Parathyroid adenoma (tissue), 2 donors: ENCODE measurements at regions not wholly inside any gene's neighbourhood (a gene's known extent, or its start where the extent isn't known, plus 50 kb on each side); places are given as distances from the start of the nearest gene placed in this dataset.
"Not testable (repeated sequence)": the region's sequence is repeated elsewhere in the genome, so short reads cannot be mapped to it uniquely, and the experiment has no call there.

ENCODE experiments used
- H2AFZ ChIP-seq: fragments of 300-600 bp; sonication (generic); one replicate; pipeline ENCODE4 v1.7.0; 2017; ENCODE audit warnings: antibody characterized with exemption, mild to moderate bottlenecking
- H3K27ac ChIP-seq: fragments of 300-600 bp; sonication (generic); one replicate; pipeline ENCODE4 v1.7.0; 2017
- H3K27me3 ChIP-seq: fragments of 300-600 bp; sonication (generic); one replicate; pipeline ENCODE4 v1.7.0; 2017; ENCODE audit warnings: low read length; ENCODE audit not compliant: control insufficient read depth, insufficient read depth
- H3K36me3 ChIP-seq: fragments of 300-600 bp; sonication (generic); one replicate; pipeline ENCODE4 v1.7.0; 2017; ENCODE audit warnings: low read length; ENCODE audit not compliant: control insufficient read depth, insufficient read depth
- H3K4me1 ChIP-seq: fragments of 300-600 bp; sonication (generic); one replicate; pipeline ENCODE4 v1.7.0; 2017; ENCODE audit warnings: control low read depth
- H3K4me2 ChIP-seq: fragments of 300-600 bp; sonication (generic); one replicate; pipeline ENCODE4 v1.7.0; 2017; ENCODE audit warnings: low read length
- H3K4me3 ChIP-seq: fragments of 300-600 bp; sonication (generic); one replicate; pipeline ENCODE4 v1.7.0; 2017; ENCODE audit warnings: low read depth, low read length
- H3K79me2 ChIP-seq: fragments of 300-600 bp; sonication (generic); one replicate; pipeline ENCODE4 v1.7.0; 2017; ENCODE audit warnings: control low read depth
- H3K9ac ChIP-seq: fragments of 300-600 bp; sonication (generic); one replicate; pipeline ENCODE4 v1.7.0; 2017; ENCODE audit warnings: mild to moderate bottlenecking
- H3K9me3 ChIP-seq: fragments of 300-600 bp; sonication (generic); one replicate; pipeline ENCODE4 v1.7.0; 2017; ENCODE audit warnings: low read length; ENCODE audit not compliant: control insufficient read depth
- TF ChIP-seq, protein P1 (sequence below): fragments of 300-600 bp; sonication (generic); IDR thresholded peaks from one replicate; pipeline ENCODE4 v1.7.0; 2017; ENCODE audit warnings: antibody characterized with exemption, mild to moderate bottlenecking
- donor health status: primary hyperparathyroidism.

GRCh38 chr4:26196567-26196966 lies 124.2 kb upstream of the RBPJ start:
- H3K4me3 ChIP-seq = no peak overlapping the region
- TF ChIP-seq, protein P1, sequence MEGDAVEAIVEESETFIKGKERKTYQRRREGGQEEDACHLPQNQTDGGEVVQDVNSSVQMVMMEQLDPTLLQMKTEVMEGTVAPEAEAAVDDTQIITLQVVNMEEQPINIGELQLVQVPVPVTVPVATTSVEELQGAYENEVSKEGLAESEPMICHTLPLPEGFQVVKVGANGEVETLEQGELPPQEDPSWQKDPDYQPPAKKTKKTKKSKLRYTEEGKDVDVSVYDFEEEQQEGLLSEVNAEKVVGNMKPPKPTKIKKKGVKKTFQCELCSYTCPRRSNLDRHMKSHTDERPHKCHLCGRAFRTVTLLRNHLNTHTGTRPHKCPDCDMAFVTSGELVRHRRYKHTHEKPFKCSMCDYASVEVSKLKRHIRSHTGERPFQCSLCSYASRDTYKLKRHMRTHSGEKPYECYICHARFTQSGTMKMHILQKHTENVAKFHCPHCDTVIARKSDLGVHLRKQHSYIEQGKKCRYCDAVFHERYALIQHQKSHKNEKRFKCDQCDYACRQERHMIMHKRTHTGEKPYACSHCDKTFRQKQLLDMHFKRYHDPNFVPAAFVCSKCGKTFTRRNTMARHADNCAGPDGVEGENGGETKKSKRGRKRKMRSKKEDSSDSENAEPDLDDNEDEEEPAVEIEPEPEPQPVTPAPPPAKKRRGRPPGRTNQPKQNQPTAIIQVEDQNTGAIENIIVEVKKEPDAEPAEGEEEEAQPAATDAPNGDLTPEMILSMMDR = no peak
- H3K27ac ChIP-seq = no peak overlapping the region
- H3K4me2 ChIP-seq = no peak overlapping the region
- no peaks in the 10 kb centered on the region for H3K27me3 ChIP-seq
- no peaks in the 10 kb centered on the region for H3K79me2 ChIP-seq
- H2AFZ ChIP-seq = no peak overlapping the region
- no peaks in the 10 kb centered on the region for H3K9me3 ChIP-seq
- no peaks in the 10 kb centered on the region for H3K36me3 ChIP-seq
- H3K4me1 ChIP-seq = no peaks in the 10 kb centered on the region
- no peak overlapping the region for H3K9ac ChIP-seq

DNA sequence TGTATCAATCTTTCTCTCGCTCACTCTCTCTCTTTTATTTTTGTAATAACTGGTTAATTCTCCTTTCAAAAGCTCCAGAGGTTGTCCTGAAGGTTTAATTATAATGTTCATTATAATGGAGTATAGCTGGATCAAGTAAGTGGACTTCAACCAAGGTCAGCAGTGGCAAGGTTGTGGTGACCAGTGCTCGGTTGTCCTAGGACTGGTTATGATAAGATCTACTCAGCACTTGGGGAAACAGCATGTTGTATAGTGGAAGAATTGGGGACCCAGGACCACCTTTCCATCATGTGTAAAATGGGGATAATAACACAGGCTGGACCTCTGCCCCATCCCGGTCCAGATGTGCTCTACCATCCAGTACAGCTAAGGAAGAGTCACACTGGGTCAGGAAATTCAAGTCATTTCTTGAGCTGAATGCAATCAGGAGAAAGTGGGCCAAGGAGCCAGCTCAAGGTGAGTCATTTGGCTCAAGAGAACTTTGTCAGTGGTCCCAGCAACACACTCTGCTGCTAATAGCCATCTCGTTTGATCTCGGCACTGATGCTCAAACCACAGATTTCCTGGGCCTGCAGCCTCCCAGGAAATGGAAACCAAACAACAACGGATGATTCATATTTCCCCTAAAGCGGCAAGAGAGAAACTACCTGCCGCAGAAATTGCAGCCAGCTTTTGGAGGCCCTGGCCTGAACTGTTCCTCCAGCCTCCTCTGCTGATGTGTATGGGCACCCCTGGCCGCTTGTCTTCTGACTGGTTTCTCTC lies 123.6 kb upstream of the RBPJ start:
- Histone ChIP-seq H3K27ac (no peak overlapping the region), H3K9ac (no peak overlapping the region), H3K4me2 (no peak overlapping the region), H3K4me1 (no peaks in the 10 kb centered on the region), H3K36me3 (no peaks in the 10 kb centered on the region), H3K9me3 (no peaks in the 10 kb centered on the region), H3K27me3 (no peaks in the 10 kb centered on the region), H3K4me3 (no peak overlapping the region), H2AFZ (no peak overlapping the region), H3K79me2 (no peaks in the 10 kb centered on the region)
- TF ChIP-seq, protein P1 = no peak

DNA sequence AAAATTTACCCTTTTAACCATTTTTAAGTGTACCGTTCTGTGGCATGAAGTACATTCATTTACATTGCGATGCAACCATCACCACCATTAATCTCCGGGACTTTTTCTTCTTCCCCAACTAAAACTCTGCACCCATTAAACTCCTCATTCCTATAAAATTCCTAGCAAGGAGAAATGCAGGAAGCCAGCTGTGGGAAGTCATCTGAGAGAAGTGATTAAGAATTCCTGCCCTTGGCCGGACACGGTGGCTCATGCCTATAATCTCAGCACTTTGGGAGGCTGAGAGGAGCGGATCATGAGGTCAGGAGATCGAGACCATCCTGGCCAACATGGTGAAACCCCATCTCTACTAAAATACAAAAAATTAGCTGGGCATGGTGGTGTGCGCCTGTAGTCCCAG lies 121.9 kb upstream of the RBPJ start:
- not testable (repeated sequence) for H3K9me3 ChIP-seq, H3K4me3 ChIP-seq, H2AFZ ChIP-seq, H3K79me2 ChIP-seq, H3K9ac ChIP-seq, H3K4me1 ChIP-seq, H3K36me3 ChIP-seq, H3K27me3 ChIP-seq, H3K27ac ChIP-seq, H3K4me2 ChIP-seq

GRCh38 chr4:26199596-26199995 lies 121.2 kb upstream of the RBPJ start:
- no peaks in the 10 kb centered on the region for H3K27me3 ChIP-seq
- H2AFZ ChIP-seq = no peak overlapping the region
- no peaks in the 10 kb centered on the region for H3K79me2 ChIP-seq
- no peak overlapping the region for H3K27ac ChIP-seq
- H3K9me3 ChIP-seq = no peaks in the 10 kb centered on the region
- TF ChIP-seq, protein P1 = no peak
- H3K4me2 ChIP-seq = no peak overlapping the region
- H3K4me1 ChIP-seq = no peaks in the 10 kb centered on the region
- H3K4me3 ChIP-seq = no peak overlapping the region
- no peak overlapping the region for H3K9ac ChIP-seq
- H3K36me3 ChIP-seq = no peaks in the 10 kb centered on the region

DNA sequence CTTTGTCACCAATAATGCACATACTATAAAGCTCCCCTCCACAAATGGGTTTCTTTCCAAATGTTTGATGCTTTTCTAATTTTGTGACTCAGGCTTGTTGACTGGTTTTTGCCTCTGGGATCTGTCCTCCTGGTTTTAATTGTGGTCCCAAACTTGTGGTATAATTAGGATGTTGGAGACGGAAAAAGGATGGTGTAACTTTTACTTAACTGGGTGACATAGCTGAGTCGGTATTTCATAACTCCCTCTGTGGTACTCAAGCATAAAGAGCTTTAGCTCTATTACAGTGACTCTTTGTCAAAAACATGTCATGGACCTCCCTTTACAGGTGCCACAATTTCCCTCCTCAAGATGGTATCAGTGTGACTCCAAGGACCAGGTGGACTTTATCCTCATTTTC lies 119.7 kb upstream of the RBPJ start:
- TF ChIP-seq, protein P1 = no peak
- no peaks in the 10 kb centered on the region for H3K36me3 ChIP-seq
- no peaks in the 10 kb centered on the region for H3K9me3 ChIP-seq
- H3K9ac ChIP-seq = no peak overlapping the region
- H3K27ac ChIP-seq = no peak overlapping the region
- no peaks in the 10 kb centered on the region for H3K4me1 ChIP-seq
- H3K79me2 ChIP-seq = no peaks in the 10 kb centered on the region
- H3K4me2 ChIP-seq = no peak overlapping the region
- H3K4me3 ChIP-seq = no peak overlapping the region
- no peak overlapping the region for H2AFZ ChIP-seq
- H3K27me3 ChIP-seq = no peaks in the 10 kb centered on the region
